Neural cell (in vitro differentiated cells): ENCODE measurements at regions not wholly inside any gene's neighbourhood (a gene's known extent, or its start where the extent isn't known, plus 50 kb on each side); places are given as distances from the start of the nearest gene placed in this dataset.

Experiments
- H2AFZ ChIP-seq: fragments of 200-600, 300-800 bp; sonication (generic), shearing (Covaris generic); 2 replicates; pipeline ENCODE4 v1.6.0; 2014; ENCODE audit warnings: low read depth, mild to moderate bottlenecking, antibody characterized with exemption, low read length, moderate library complexity
- H3F3A ChIP-seq: fragments of 200-600 bp; shearing (Covaris generic); 2 replicates; pipeline ENCODE4 v1.6.1; 2016; ENCODE audit warnings: mild to moderate bottlenecking, moderate library complexity, mixed read lengths, antibody characterized with exemption, low read length; ENCODE audit not compliant: insufficient read depth, poor library complexity, severe bottlenecking
- H3K27ac ChIP-seq: fragments of 200-600, 300-800 bp; sonication (generic), shearing (Covaris generic); 2 replicates; pipeline ENCODE4 v1.5.1; 2014; ENCODE audit warnings: mild to moderate bottlenecking, low read length, moderate library complexity
- H3K27me3 ChIP-seq: fragments of 300-800, 200-600 bp; sonication (generic), shearing (Covaris generic); 2 replicates; pipeline ENCODE4 v1.6.0; 2014; ENCODE audit warnings: mild to moderate bottlenecking, low read depth, low read length, moderate library complexity; ENCODE audit not compliant: insufficient read depth
- H3K36me3 ChIP-seq: fragments of 300-800, 200-600 bp; sonication (generic), shearing (Covaris generic); 2 replicates; pipeline ENCODE4 v1.5.1; 2014; ENCODE audit warnings: mild to moderate bottlenecking, antibody characterized with exemption, low read length, moderate library complexity; ENCODE audit not compliant: insufficient read depth
- H3K4me2 ChIP-seq: fragments of 300-800, 200-600 bp; sonication (generic), shearing (Covaris generic); 2 replicates; pipeline ENCODE4 v1.6.0; 2014; ENCODE audit warnings: mild to moderate bottlenecking, low read length
- H3K4me3 ChIP-seq: fragments of 300-800, 200-600 bp; sonication (generic), shearing (Covaris generic); 2 replicates; pipeline ENCODE4 v1.5.1; 2014; ENCODE audit warnings: mild to moderate bottlenecking, low read length, moderate library complexity
- H3K79me2 ChIP-seq: fragments of 200-600 bp; shearing (Covaris generic); replicated peaks from 2 replicates; pipeline ENCODE4 v1.6.0; 2014; ENCODE audit warnings: mild to moderate bottlenecking, low read length, moderate library complexity; ENCODE audit not compliant: insufficient read depth
- H3K9ac ChIP-seq: fragments of 300-800, 200-600 bp; sonication (generic), shearing (Covaris generic); 2 replicates; pipeline ENCODE4 v1.6.1; 2016; ENCODE audit warnings: mild to moderate bottlenecking, low read length, mixed read lengths
- H3K9me2 ChIP-seq: fragments of 200-600 bp; shearing (Covaris generic); 2 replicates; pipeline ENCODE4 v1.6.1; 2016; ENCODE audit warnings: mild to moderate bottlenecking, low read length, mixed read lengths; ENCODE audit not compliant: insufficient read depth
- H3K9me3 ChIP-seq: fragments of 200-600, 300-800 bp; sonication (generic), shearing (Covaris generic); 2 replicates; pipeline ENCODE4 v1.6.1; 2016; ENCODE audit warnings: mild to moderate bottlenecking, mixed run types, low read length, moderate library complexity, mixed read lengths
- H4K20me1 ChIP-seq: fragments of 200-600 bp; shearing (Covaris generic); 2 replicates; pipeline ENCODE4 v1.6.1; 2016; ENCODE audit warnings: mild to moderate bottlenecking, mixed run types; ENCODE audit not compliant: insufficient read depth
- EP300 ChIP-seq: fragments of 450-650 bp; conservative IDR thresholded peaks from 2 replicates; pipeline ENCODE4 v1.6.1; 2014; ENCODE audit warnings: antibody characterized with exemption, mild to moderate bottlenecking, moderate library complexity; ENCODE audit not compliant: poor library complexity, severe bottlenecking
- EZH2 ChIP-seq: fragments of 200-600, 300-800 bp; shearing (Covaris generic), sonication (generic); IDR thresholded peaks from 2 replicates; pipeline ENCODE4 v1.6.1; 2014; ENCODE audit warnings: antibody characterized with exemption, low read length, borderline replicate concordance, mild to moderate bottlenecking; ENCODE audit not compliant: insufficient read depth, poor library complexity, severe bottlenecking
- MXI1 ChIP-seq: fragments of 450-650 bp; conservative IDR thresholded peaks from 2 replicates; pipeline ENCODE4 v1.6.1; 2014; ENCODE audit warnings: antibody characterized with exemption, mild to moderate bottlenecking; ENCODE audit not compliant: poor library complexity, severe bottlenecking
- POLR2AphosphoS5 ChIP-seq: IDR thresholded peaks from 2 replicates; pipeline ENCODE4 v1.6.1; 2012
- RAD21 ChIP-seq: fragments of 450-650 bp; conservative IDR thresholded peaks from 2 replicates; pipeline ENCODE4 v1.6.1; 2014; ENCODE audit warnings: antibody characterized with exemption, mild to moderate bottlenecking, moderate library complexity
- REST ChIP-seq: IDR thresholded peaks from 2 replicates; pipeline ENCODE4 v1.6.1; 2012; ENCODE audit warnings: borderline replicate concordance
- SMC3 ChIP-seq: fragments of 450-650 bp; conservative IDR thresholded peaks from 2 replicates; pipeline ENCODE4 v1.6.1; 2014; ENCODE audit warnings: antibody characterized with exemption, mild to moderate bottlenecking, moderate library complexity; ENCODE audit not compliant: poor library complexity
- TAF1 ChIP-seq: IDR thresholded peaks from 2 replicates; pipeline ENCODE4 v1.6.1; 2012; ENCODE audit warnings: low read depth

GRCh38 chr4:179894066-179894778, 2349.0 kb upstream of the TENM3 start:
- Histone ChIP-seq H4K20me1 (no peaks in the 10 kb centered on the region), H2AFZ (no peak overlapping the region), H3K27ac (no peak overlapping the region), H3F3A (no peaks in the 10 kb centered on the region), H3K4me3 (no peak overlapping the region), H3K36me3 (no peaks in the 10 kb centered on the region), H3K9ac (no peak overlapping the region), H3K27me3 (no peaks in the 10 kb centered on the region), H3K79me2 (no peaks in the 10 kb centered on the region), H3K4me2 (no peak overlapping the region), H3K9me2 (no peaks in the 10 kb centered on the region), H3K9me3 (no peaks in the 10 kb centered on the region)
- TF ChIP-seq TAF1 (no peak), EZH2 (no peak), RAD21 (no peak), EP300 (no peak), POLR2AphosphoS5 (no peak), SMC3 (no peak), REST (no peak), MXI1 (no peak)

- no peak overlapping the region for H2AFZ ChIP-seq
- no peaks in the 10 kb centered on the region for H3K9me3 ChIP-seq
- H3K79me2 ChIP-seq, result no peaks in the 10 kb centered on the region
- TF ChIP-seq MXI1 (no peak), SMC3 (no peak), REST (no peak), RAD21 (no peak)
- no peak overlapping the region for H3K9ac ChIP-seq
- H4K20me1 ChIP-seq, result no peaks in the 10 kb centered on the region
- H3K4me2 ChIP-seq, result no peak overlapping the region
- H3K36me3 ChIP-seq, result no peaks in the 10 kb centered on the region
- H3K27ac ChIP-seq, result no peak overlapping the region
- H3K27me3 ChIP-seq, result no peaks in the 10 kb centered on the region
- H3K9me2 ChIP-seq, result no peaks in the 10 kb centered on the region
- H3F3A ChIP-seq, result no peaks in the 10 kb centered on the region
- no peak overlapping the region for H3K4me3 ChIP-seq
These were observed 2323.6 kb upstream of the TENM3 start for GRCh38 chr4:179919587-179919986.
